ENCODE measurements at regions not wholly inside any gene's neighbourhood (a gene's known extent, or its start where the extent isn't known, plus 50 kb on each side); places are given as distances from the start of the nearest gene placed in this dataset.

DNA sequence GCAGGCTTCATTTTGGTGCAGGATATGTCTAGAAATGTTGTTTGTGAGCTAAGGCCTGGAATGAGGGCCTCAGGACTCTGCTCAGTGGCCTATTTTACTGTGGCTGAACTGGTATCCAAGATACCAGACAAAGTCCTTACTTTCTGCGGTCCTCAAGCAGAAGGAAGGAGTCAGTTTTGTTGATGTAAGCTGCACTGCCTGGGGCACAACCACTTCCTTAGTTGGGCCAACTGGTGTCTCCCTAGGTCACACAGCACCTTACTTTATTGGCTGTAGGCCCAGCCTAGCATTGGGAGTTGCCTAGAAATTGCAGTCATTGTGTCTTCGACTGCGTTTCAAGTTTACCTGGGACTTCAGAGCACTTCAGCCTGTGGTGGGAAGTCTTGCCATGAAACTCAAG lies 1322.7 kb downstream of the AMY1C start:
- DNase-seq, result no peak
- no peaks in the 10 kb centered on the region for H3K36me3 ChIP-seq
- TF ChIP-seq, protein P1, sequence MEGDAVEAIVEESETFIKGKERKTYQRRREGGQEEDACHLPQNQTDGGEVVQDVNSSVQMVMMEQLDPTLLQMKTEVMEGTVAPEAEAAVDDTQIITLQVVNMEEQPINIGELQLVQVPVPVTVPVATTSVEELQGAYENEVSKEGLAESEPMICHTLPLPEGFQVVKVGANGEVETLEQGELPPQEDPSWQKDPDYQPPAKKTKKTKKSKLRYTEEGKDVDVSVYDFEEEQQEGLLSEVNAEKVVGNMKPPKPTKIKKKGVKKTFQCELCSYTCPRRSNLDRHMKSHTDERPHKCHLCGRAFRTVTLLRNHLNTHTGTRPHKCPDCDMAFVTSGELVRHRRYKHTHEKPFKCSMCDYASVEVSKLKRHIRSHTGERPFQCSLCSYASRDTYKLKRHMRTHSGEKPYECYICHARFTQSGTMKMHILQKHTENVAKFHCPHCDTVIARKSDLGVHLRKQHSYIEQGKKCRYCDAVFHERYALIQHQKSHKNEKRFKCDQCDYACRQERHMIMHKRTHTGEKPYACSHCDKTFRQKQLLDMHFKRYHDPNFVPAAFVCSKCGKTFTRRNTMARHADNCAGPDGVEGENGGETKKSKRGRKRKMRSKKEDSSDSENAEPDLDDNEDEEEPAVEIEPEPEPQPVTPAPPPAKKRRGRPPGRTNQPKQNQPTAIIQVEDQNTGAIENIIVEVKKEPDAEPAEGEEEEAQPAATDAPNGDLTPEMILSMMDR (IDR thresholded peaks at IDR 0.05), result no peak
- TF ChIP-seq POLR2A (IDR thresholded peaks at IDR 0.05) (no peak), EP300 (IDR thresholded peaks at IDR 0.05) (no peak)
- H3K27me3 ChIP-seq, result no peaks in the 10 kb centered on the region
- 91 to 97% (median 94%) methylated on average over 3 of the region's 3 CpGs for WGBS, 3 donors
- H3K4me1 ChIP-seq (ENCODE audit: insufficient read depth), result no peaks in the 10 kb centered on the region
- no peaks in the 10 kb centered on the region for H3K9me3 ChIP-seq
- H3K4me3 ChIP-seq, result no peak overlapping the region
- intact Hi-C loops (cut with DNase I), result no loop called here
- no peak overlapping the region for H3K27ac ChIP-seq

DNA sequence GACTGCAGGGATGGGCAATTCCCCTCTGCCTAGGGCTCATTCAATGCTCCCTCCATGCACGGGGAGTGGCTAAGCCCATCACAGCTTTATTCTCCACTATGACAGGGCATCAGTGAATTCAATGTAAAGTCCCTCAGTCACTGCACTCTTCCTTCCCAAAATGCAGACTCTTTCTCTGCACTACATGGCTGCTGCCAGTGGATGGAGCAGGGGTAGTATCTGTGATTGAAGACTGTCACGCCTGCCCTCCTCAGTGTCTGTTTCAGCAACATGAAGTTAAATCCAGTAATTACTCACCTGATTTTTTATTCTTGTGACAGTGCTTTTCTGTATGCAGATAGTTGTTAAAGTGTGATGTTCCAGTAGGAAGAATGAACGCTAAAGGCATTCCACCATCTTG lies 1323.2 kb downstream of the AMY1C start:
- H3K36me3 ChIP-seq, result no peaks in the 10 kb centered on the region
- H3K4me1 ChIP-seq (ENCODE audit: insufficient read depth), result no peaks in the 10 kb centered on the region
- DNase-seq, result no peak
- TF ChIP-seq EP300 (IDR thresholded peaks at IDR 0.05) (no peak), POLR2A (IDR thresholded peaks at IDR 0.05) (no peak)
- TF ChIP-seq, protein P1 (IDR thresholded peaks at IDR 0.05), result no peak
- H3K9me3 ChIP-seq, result no peaks in the 10 kb centered on the region
- no peaks in the 10 kb centered on the region for H3K27me3 ChIP-seq
- WGBS, 3 donors, result 81 to 91% (median 90%) methylated on average over 3 of the region's 3 CpGs
- intact Hi-C loops (cut with DNase I), result no loop called here
- H3K4me3 ChIP-seq, result no peak overlapping the region
- no peak overlapping the region for H3K27ac ChIP-seq

DNA sequence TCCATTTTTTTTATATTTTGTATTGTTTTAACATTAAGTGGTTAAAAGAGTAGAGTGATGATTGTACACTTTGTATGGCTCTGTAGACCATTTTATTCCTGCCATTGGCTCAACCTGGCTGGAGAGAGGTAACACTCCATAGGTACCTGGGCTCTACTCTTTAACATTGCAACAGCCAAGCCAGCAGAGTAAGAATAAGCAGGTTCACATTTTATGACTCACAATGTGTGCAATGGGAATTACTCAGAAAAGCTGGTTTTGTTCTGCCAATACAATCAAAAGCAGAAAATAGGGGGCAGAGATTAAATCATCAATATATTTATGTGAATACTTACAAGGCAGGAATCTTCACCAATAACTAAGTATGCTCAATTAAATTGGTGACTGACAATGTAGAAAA lies 1324.0 kb downstream of the AMY1C start:
- intact Hi-C loops (cut with DNase I), result no loop called here
- TF ChIP-seq, protein P1 (IDR thresholded peaks at IDR 0.05), result no peak
- no peak for TF ChIP-seq EP300 (IDR thresholded peaks at IDR 0.05)
- no peak for TF ChIP-seq POLR2A (IDR thresholded peaks at IDR 0.05)
- no peaks in the 10 kb centered on the region for H3K36me3 ChIP-seq
- no peaks in the 10 kb centered on the region for H3K9me3 ChIP-seq
- no peak for DNase-seq
- H3K27ac ChIP-seq, result no peak overlapping the region
- no peaks in the 10 kb centered on the region for H3K27me3 ChIP-seq
- no peaks in the 10 kb centered on the region for H3K4me1 ChIP-seq (ENCODE audit: insufficient read depth)
- no peak overlapping the region for H3K4me3 ChIP-seq

DNA sequence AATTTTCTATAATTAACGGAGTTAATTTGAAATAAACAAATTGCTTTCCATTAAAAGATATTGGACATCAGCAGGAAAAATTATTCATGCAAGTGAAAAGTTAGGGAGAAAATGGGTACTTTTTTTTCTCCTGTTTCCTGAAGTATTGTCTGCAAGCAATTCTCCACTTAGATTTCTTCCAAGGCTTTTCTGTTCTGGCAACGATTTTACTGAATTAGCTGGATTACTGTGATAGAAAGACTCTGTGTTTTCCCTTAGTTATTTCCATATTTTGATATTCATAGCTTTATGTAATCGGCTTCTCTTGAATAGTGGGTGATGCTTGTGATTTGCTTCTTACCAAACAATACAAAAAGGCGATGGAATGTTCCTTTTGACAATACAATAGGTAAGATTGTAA lies 1333.9 kb downstream of the AMY1C start:
- intact Hi-C loops (cut with DNase I), result no loop called here
- TF ChIP-seq, protein P1 (IDR thresholded peaks at IDR 0.05), result no peak
- Histone ChIP-seq H3K4me3 (no peak overlapping the region), H3K27me3 (no peaks in the 10 kb centered on the region), H3K9me3 (no peaks in the 10 kb centered on the region), H3K27ac (no peak overlapping the region), H3K4me1 (ENCODE audit: insufficient read depth) (no peaks in the 10 kb centered on the region), H3K36me3 (no peaks in the 10 kb centered on the region)
- WGBS, 3 donors, result 70 to 74% (median 74%) methylated on average over 4 of the region's 4 CpGs
- no peak for DNase-seq

DNA sequence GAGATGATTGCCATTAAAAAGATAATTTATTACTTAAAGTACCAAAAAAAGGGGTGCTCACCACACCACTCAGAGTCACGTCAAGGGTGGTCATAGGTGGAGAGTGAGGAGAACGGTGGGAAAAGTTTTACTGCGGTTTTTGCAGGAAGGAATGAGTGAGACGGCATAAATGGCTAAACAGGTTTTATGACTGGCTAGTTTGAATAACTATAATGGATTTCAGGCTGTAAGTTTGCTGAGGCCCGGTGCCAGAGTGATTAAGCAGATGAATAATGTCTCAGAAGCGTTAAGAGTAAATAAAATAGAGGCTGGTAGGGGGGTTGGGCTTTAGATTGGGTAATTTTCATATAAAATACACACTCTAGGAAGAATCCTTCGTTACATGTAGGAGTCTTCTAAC lies 1337.8 kb downstream of the AMY1C start:
- Histone ChIP-seq H3K36me3 (no peaks in the 10 kb centered on the region), H3K4me1 (ENCODE audit: insufficient read depth) (no peaks in the 10 kb centered on the region), H3K4me3 (no peak overlapping the region), H3K27me3 (no peaks in the 10 kb centered on the region), H3K27ac (no peak overlapping the region), H3K9me3 (no peaks in the 10 kb centered on the region)
- intact Hi-C loops (cut with DNase I), result no loop called here
- 69 to 74% (median 72%) methylated on average over 7 of the region's 7 CpGs for WGBS, 3 donors
- no peak for TF ChIP-seq POLR2A (IDR thresholded peaks at IDR 0.05)
- TF ChIP-seq, protein P1 (IDR thresholded peaks at IDR 0.05), result no peak
- no peak for TF ChIP-seq EP300 (IDR thresholded peaks at IDR 0.05)
- DNase-seq, result no peak
